Rectal smooth muscle tissue (tissue), 1 donor: ENCODE measurements at regions not wholly inside any gene's neighbourhood (a gene's known extent, or its start where the extent isn't known, plus 50 kb on each side); places are given as distances from the start of the nearest gene placed in this dataset.
A peak's percentile ranks its signal among the peaks of the same experiment; 100 is the strongest.
"Not testable (repeated sequence)": the region's sequence is repeated elsewhere in the genome, so short reads cannot be mapped to it uniquely, and the experiment has no call there.

Source experiments
- H3K27ac ChIP-seq: one replicate; pipeline ENCODE4 v1.7.0; 2013; ENCODE audit warnings: low read depth, low read length, inconsistent platforms
- H3K27me3 ChIP-seq: one replicate; pipeline ENCODE4 v1.7.0; 2013; ENCODE audit warnings: low read length; ENCODE audit not compliant: control insufficient read depth, insufficient read depth
- H3K36me3 ChIP-seq: one replicate; pipeline ENCODE4 v1.7.0; 2013; ENCODE audit warnings: low read length; ENCODE audit not compliant: control insufficient read depth, insufficient read depth
- H3K4me1 ChIP-seq: one replicate; pipeline ENCODE4 v1.7.0; 2013; ENCODE audit warnings: low read length; ENCODE audit not compliant: control insufficient read depth, insufficient read depth
- H3K4me3 ChIP-seq: one replicate; pipeline ENCODE4 v1.7.0; 2013; ENCODE audit warnings: low read length
- H3K9ac ChIP-seq: one replicate; pipeline ENCODE4 v1.7.0; 2013; ENCODE audit warnings: low read length

DNA sequence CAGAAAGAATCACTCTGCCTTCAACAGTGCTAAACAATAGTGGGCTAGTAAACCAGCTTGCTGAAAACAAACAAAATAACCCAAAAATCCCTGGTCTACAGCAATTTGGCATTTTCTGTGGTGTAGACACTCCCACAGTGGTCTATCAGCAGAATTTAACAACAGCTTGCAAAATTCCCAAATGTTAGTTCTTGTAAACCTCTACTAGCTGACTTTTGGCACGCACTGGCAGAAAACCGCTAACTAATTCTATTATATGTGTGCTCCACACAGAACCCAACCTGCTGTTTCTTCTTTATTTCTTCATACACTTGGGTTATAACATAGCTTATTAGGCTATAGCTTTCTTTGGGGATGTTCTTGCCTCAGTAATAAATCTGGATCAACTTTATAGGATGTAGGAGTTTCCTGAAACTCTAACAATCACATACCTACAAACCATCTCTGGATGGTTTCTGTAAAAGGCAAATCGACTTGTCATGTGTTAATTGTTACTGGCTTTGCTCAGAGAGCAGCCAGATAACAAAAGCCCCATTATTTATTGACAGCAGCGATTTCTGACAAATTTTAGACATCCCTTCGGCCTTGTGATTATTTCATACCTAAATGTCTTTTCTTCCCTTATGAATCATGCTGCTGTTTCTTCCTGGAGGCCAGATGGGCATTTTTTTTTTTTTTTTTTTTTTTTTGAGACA, 82.7 kb upstream of the NAA35 start:
- no peaks in the 10 kb centered on the region for H3K36me3 ChIP-seq
- H3K9ac ChIP-seq = no peak overlapping the region
- no peak overlapping the region for H3K27ac ChIP-seq
- H3K4me1 ChIP-seq = no peaks in the 10 kb centered on the region
- H3K4me3 ChIP-seq = no peak overlapping the region
- no peaks in the 10 kb centered on the region for H3K27me3 ChIP-seq

DNA sequence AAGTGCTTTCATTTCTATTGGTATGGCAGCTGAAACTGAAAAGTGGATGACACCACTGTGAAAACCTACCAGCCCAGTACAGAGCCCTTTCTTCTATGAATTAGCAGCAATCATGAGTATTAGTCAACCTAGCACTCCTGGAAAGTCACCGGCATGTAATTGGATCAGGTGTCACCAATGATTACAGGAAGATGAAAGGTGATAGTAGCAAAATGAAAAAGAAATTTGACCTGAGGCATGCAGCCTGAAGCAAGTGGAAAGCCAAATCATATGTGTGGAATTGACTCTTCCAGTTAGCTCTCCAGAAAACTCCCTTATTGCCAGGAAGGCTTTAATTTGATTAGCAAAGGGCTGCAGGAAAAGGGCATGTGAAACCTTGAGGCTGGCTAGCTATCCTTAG, 81.2 kb upstream of the NAA35 start:
- Histone ChIP-seq H3K4me3 (no peak overlapping the region), H3K9ac (no peak overlapping the region), H3K27ac (no peak overlapping the region), H3K4me1 (no peaks in the 10 kb centered on the region), H3K36me3 (no peaks in the 10 kb centered on the region), H3K27me3 (no peaks in the 10 kb centered on the region)

DNA sequence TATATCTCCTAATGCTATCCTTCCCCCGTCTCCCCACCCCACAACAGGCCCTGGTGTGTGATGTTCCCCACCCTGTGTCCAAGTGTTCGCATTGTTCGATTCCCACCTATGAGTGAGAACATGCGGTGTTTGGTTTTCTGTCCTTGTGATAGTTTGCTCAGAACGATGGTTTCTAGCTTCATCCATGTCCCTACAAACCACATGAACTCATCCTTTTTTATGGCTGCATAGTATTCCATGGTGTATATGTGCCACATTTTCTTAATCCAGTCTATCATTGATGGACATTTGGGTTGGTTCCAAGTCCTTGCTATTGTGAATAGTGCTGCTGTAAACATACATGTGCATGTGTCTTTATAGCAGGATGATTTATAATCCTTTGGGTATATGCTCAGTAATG, 79.1 kb upstream of the NAA35 start:
- not testable (repeated sequence) for H3K36me3 ChIP-seq, H3K4me1 ChIP-seq, H3K27ac ChIP-seq, H3K4me3 ChIP-seq, H3K27me3 ChIP-seq, H3K9ac ChIP-seq

DNA sequence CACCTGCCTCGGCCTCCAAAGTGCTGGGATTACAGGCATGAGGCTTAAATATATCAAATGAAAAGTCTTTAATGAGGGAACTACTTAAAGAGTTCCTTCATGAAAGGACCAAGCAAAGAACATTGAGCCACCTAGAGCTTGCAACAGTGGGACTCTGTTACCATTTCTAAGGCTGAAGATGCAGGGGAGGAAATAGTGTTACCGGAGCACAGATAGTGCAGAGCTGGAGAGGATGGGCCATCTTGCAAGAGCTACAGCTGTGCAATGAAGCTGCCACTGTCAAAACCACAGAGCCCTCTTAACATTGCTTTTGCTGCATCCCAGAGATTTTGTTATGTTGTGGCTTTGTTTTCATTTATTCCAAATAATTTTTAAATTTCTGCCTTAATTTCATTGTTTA, 77.1 kb upstream of the NAA35 start:
- Histone ChIP-seq H3K9ac (no peak overlapping the region), H3K4me1 (no peaks in the 10 kb centered on the region), H3K36me3 (no peaks in the 10 kb centered on the region), H3K27ac (no peak overlapping the region), H3K4me3 (no peak overlapping the region), H3K27me3 (no peaks in the 10 kb centered on the region)

DNA sequence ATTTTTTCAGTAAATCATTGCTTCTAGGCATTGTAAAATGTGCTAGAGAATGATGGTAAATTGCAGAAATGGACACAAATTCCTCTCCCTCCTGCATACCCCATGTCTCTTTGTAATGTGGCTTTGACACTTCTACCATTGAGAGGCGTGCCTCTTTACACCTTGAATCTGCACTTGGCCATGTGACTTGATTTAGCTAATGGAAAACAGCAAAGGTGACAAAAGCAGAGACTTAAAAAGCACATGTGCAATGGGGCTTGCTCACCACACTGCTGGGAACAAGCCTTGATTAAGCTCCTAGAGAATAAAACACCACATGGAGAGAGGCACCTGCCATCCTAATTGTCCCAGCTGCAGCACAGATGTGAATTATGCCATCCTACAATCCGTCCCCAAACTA, 69.9 kb upstream of the NAA35 start:
- H3K36me3 ChIP-seq = no peaks in the 10 kb centered on the region
- H3K9ac ChIP-seq = no peak overlapping the region
- no peak overlapping the region for H3K4me3 ChIP-seq
- no peaks in the 10 kb centered on the region for H3K4me1 ChIP-seq
- H3K27ac ChIP-seq = no peak overlapping the region
- H3K27me3 ChIP-seq = no peaks in the 10 kb centered on the region

DNA sequence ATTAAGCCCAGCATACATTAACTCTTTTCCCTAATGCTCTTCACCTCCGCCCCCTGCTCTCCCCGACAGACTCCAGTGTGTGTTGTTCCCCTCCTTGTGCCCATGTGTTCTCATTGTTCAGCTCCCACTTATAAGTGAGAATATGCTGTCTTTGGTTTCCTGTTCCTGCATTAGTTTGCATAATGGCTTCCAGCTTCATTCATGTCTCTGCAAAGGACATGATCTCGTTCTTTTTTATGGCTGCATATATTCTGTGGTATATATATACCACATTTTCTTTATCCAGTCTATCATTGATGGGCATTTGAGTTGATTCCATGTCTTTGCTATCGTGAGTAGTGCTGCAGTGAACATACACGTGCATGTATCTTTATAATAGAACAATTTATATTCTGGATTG, 69.3 kb upstream of the NAA35 start:
- H3K27ac ChIP-seq, H3K27me3 ChIP-seq, H3K4me3 ChIP-seq, H3K4me1 ChIP-seq, H3K9ac ChIP-seq, H3K36me3 ChIP-seq: not testable (repeated sequence)

DNA sequence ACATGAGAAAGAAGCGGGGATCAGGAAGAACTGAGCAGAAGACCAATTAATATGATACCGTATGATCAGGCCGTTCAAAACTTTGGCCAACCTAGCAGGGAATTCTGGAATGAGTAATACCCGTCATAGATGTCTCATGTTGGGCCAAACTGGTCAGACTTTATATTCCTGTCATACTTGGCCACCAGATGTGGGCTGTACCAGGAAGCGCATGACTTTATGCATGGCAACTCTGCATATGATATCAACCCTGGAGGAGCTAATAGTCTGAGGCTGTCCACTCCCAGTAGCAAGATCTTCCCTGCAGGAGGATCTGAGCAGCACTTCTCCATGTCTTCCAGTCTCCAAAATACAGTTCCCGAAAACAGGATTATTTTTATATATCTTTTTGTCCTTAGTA, 68.5 kb upstream of the NAA35 start:
- Histone ChIP-seq H3K27me3 (no peaks in the 10 kb centered on the region), H3K4me3 (no peak overlapping the region), H3K27ac (no peak overlapping the region), H3K4me1 (peaks cover 4% of the 10 kb centered on the region), H3K36me3 (no peaks in the 10 kb centered on the region), H3K9ac (no peak overlapping the region)

DNA sequence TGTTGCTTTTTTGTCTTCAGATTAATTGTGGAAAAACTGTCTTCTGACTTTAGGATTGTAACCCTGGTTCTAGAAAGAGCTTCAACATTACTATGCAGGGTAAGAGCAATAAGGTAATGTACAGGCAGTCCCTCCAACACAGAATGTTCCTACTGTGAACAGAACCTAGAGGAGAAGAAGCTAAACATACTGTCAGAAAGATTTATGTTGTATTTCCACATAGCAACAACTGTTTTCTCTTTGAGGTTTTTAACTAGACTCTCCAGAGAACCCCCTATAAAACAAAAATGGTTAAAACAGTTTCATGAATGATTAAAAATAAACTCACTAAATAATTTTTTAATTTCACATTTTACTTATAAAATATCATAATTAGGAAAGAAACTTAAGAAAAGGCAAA, 64.3 kb upstream of the NAA35 start:
- no peak overlapping the region for H3K9ac ChIP-seq
- no peaks in the 10 kb centered on the region for H3K27me3 ChIP-seq
- no peak overlapping the region for H3K4me3 ChIP-seq
- H3K4me1 ChIP-seq = peaks cover 4% of the 10 kb centered on the region
- H3K27ac ChIP-seq = peak overlapping the region; percentile 69
- no peaks in the 10 kb centered on the region for H3K36me3 ChIP-seq

DNA sequence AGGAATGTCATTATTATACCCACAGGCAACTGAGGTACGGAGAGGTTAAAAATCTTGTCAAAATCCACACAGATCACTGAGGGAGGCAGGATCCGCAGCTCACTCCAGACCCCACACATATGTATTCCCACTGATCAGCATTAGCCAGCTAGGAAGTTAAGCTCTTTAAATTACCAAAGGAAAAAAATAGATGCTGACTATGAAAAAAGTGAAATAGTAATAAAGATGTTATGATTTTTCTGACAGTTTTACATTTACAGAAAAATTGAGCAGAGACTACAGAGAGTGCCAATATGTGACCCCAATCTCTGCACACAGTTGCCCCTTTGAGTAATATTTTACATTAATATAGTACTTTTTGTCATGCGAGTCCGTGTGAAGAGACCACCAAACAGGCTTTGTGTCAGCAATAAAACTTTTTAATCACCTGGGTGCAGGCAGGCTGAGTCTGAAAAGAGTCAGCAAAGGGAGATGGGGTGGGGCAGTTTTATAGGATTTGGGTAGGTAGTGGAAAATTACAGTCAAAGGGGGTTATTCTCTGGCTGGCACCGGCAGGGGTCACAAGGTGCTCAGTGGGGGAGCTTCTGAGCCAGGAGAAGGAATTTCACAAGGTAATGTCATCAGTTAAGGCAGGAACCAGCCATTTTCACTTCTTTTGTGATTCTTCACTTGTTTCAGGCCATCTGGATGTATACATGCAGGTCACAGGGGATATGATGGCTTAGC, 61.9 kb upstream of the NAA35 start:
- not testable (repeated sequence) for H3K9ac ChIP-seq, H3K36me3 ChIP-seq, H3K27ac ChIP-seq, H3K4me3 ChIP-seq, H3K27me3 ChIP-seq, H3K4me1 ChIP-seq

DNA sequence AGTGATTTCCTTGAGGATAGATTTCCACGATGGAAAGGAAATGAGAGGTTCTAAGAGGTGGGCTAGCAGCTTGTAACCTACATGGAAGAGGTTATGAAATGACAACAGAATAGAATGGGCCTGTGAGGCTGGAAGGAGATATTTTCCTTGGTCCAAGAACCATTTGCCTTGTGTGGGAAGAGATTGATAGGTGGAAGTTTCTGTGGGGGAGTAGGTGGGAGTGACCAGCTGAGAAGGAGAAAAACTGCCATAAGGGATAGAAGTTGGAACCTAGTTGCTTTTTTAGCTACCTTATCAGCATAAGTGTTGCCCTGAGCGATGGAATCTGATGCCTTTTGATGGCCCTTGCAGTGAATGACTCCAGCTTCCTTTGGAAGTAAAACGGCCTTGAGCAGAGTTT, 60.4 kb upstream of the NAA35 start:
- not testable (repeated sequence) for H3K27ac ChIP-seq, H3K4me3 ChIP-seq, H3K36me3 ChIP-seq, H3K4me1 ChIP-seq, H3K27me3 ChIP-seq, H3K9ac ChIP-seq

DNA sequence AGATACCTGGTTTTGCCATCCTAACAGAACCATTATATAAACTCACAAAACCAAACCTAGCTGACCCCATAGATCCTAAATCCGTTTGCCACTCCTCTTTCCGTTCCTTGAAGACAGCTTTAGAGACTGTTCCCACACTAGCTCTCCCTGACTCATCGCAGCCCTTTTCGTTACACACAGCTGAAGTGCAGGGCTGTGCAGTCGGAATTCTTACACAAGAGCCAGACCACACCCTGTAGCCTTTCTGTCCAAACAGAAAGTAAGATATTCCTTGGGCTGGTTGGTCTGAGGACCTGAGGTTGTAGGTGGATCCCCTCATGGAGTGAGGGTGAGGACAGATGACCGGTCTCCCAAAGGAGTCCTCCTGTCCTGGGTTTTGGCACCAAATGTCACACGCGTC, 56.7 kb upstream of the NAA35 start:
- Histone ChIP-seq H3K36me3 (no peaks in the 10 kb centered on the region), H3K27me3 (no peaks in the 10 kb centered on the region), H3K4me3 (no peak overlapping the region), H3K9ac (no peak overlapping the region), H3K4me1 (no peaks in the 10 kb centered on the region), H3K27ac (no peak overlapping the region)

DNA sequence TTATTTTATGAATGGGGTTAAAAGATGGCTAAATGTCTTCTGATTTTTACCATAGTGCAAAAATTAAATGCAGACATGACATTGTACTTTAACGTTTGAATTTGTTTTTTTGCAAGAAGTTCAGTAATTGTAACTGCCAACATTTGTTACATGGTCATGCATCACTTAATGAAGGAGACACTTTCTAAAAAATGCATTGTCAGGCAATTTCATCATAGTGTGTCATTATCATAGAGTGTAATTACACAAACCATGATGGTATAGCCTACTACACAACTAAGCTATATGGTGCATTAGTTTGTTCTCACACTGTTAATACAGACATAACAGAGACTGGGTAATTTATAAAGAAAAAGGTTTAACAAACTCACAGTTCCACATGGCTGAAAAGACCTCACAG, 50.0 kb upstream of the NAA35 start:
- Histone ChIP-seq H3K9ac (no peak overlapping the region), H3K27me3 (no peaks in the 10 kb centered on the region), H3K36me3 (no peaks in the 10 kb centered on the region), H3K27ac (no peak overlapping the region), H3K4me1 (no peaks in the 10 kb centered on the region), H3K4me3 (no peak overlapping the region)
